ENCODE measurements at regions not wholly inside any gene's neighbourhood (a gene's known extent, or its start where the extent isn't known, plus 50 kb on each side); places are given as distances from the start of the nearest gene placed in this dataset.

GRCh38 chr11:122355968-122356367 is 240.0 kb upstream of the BLID start:
- H3K4me3 ChIP-seq (ENCODE audit: low read depth, poor library complexity, severe bottlenecking) = no peak overlapping the region
- DNase-seq (ENCODE audit: low spot score in 2 of 2) = no peak
- TF ChIP-seq CTCF (IDR thresholded peaks at IDR 0.05) (no peak), POLR2A (IDR thresholded peaks at IDR 0.05) (no peak)
- intact Hi-C loops (cut with DNase I; ENCODE audit: low total_unique reads) = no loop called here
- WGBS, 2 donors = 92 to 95% methylated on average over 2 of the region's 2 CpGs

GRCh38 chr11:122354025-122354697 is 238.1 kb upstream of the BLID start:
- 55 to 59% methylated on average over 3 of the region's 3 CpGs for WGBS, 2 donors

GRCh38 chr11:122353561-122353960 is 237.5 kb upstream of the BLID start:
- DNase-seq (ENCODE audit: low spot score in 2 of 2) = no peak
- intact Hi-C loops (cut with DNase I; ENCODE audit: low total_unique reads) = no loop called here
- TF ChIP-seq POLR2A (IDR thresholded peaks at IDR 0.05) (no peak), CTCF (IDR thresholded peaks at IDR 0.05) (no peak)
- WGBS, 2 donors = 83 to 89% methylated on average over 4 of the region's 4 CpGs
- H3K4me3 ChIP-seq (ENCODE audit: low read depth, poor library complexity, severe bottlenecking) = no peak overlapping the region

More at GRCh38 chr11:122354025-122354697, 238.1 kb upstream of the BLID start:
- no peak for TF ChIP-seq POLR2A (IDR thresholded peaks at IDR 0.05)
- no peak for TF ChIP-seq CTCF (IDR thresholded peaks at IDR 0.05)
- intact Hi-C loops (cut with DNase I; ENCODE audit: low total_unique reads) = no loop called here
- DNase-seq (ENCODE audit: low spot score in 2 of 2) = no peak
- H3K4me3 ChIP-seq (ENCODE audit: low read depth, poor library complexity, severe bottlenecking) = no peak overlapping the region

GRCh38 chr11:122348659-122349409 is 232.8 kb upstream of the BLID start:
- WGBS, 2 donors = 74 to 80% methylated on average over 9 of the region's 9 CpGs
- H3K4me3 ChIP-seq (ENCODE audit: low read depth, poor library complexity, severe bottlenecking) = no peak overlapping the region
- TF ChIP-seq POLR2A (IDR thresholded peaks at IDR 0.05) (no peak), CTCF (IDR thresholded peaks at IDR 0.05) (no peak)

GRCh38 chr11:122346006-122346405 is 230.0 kb upstream of the BLID start:
- no peak overlapping the region for H3K4me3 ChIP-seq (ENCODE audit: low read depth, poor library complexity, severe bottlenecking)
- WGBS, 2 donors = 82 to 85% methylated on average over 2 of the region's 2 CpGs

More at GRCh38 chr11:122348659-122349409, 232.8 kb upstream of the BLID start:
- intact Hi-C loops (cut with DNase I; ENCODE audit: low total_unique reads) = no loop called here
- no peak for DNase-seq (ENCODE audit: low spot score in 2 of 2)

More at GRCh38 chr11:122346006-122346405, 230.0 kb upstream of the BLID start:
- DNase-seq (ENCODE audit: low spot score in 2 of 2) = no peak
- no peak for TF ChIP-seq CTCF (IDR thresholded peaks at IDR 0.05)
- no peak for TF ChIP-seq POLR2A (IDR thresholded peaks at IDR 0.05)
- intact Hi-C loops (cut with DNase I; ENCODE audit: low total_unique reads) = no loop called here
